GM12878 (cell line): ENCODE measurements at regions not wholly inside any gene's neighbourhood (a gene's known extent, or its start where the extent isn't known, plus 50 kb on each side); places are given as distances from the start of the nearest gene placed in this dataset.

Source experiments
- ATAC-seq: fragments of 200-7000 bp; cut with Tn5 transposase; 3 replicates; pipeline ENCODE4 v1.9.1; 2020; ENCODE audit warnings: mild to moderate bottlenecking, moderate library complexity
- BruUV-seq: library from RNA; stranded (reverse); fragments of 400-500 nt; replicated peaks from 2 replicates; lab custom pipeline; 2021; lab: Mats Ljungman, UMichigan
- CTCF ChIA-PET: fragments of 300-600 bp; sonication (Branson Sonifier 250); formaldehyde crosslinking; extraction: SDS; loops from one replicate; lab custom pipeline; 2021; ENCODE audit warnings: inconsistent platforms; lab: Yijun Ruan, JAX
- POLR2A ChIA-PET: fragments of 350-600 bp; formaldehyde crosslinking; extraction: SDS; loops from one replicate; lab custom pipeline; 2021; ENCODE audit warnings: inconsistent platforms; lab: Charles Lee
- RAD21 ChIA-PET: fragments of 300-600 bp; sonication (Branson Sonifier 250); formaldehyde crosslinking; loops from one replicate; lab custom pipeline; 2023; ENCODE audit warnings: antibody characterized with exemption; ENCODE audit not compliant: unreplicated experiment; lab: Charles Lee
- SMC1A ChIA-PET: fragments of 300-600 bp; sonication (Branson Sonifier 250); formaldehyde crosslinking; loops from one replicate; lab custom pipeline; 2023; ENCODE audit not compliant: unreplicated experiment, uncharacterized antibody; lab: Charles Lee
- DNase-seq: peaks from one replicate; pipeline ENCODE4 v3.0.0-alpha.2; 2011; ENCODE audit warnings: low read depth, low spot score
- FAIRE-seq: peaks from 3 replicates; lab custom pipeline; 2011; peaks lifted over from hg19 to GRCh38; lab: Jason Lieb, UNC
- H2AFZ ChIP-seq: 2 replicates; pipeline ENCODE4 v1.6.0; 2011; ENCODE audit warnings: low read depth, low read length, control low read depth; ENCODE audit not compliant: control insufficient read depth
- H3K27ac ChIP-seq: 2 replicates; pipeline ENCODE4 v1.5.1; 2011; ENCODE audit warnings: control low read depth; ENCODE audit not compliant: control insufficient read depth, insufficient read depth
- H3K27me3 ChIP-seq, 2 experiments: replicated peaks in 1 of 2; 2 replicates each; pipeline versions ENCODE4 v1.6.0 to v1.6.1; 2011; ENCODE audit warnings: low read length in 1 of 2; ENCODE audit not compliant: control insufficient read depth in 2 of 2, insufficient read depth in 2 of 2
- H3K36me3 ChIP-seq, 2 experiments: 2 replicates each; pipeline ENCODE4 v1.5.1; 2011; ENCODE audit warnings: low read length in 1 of 2; ENCODE audit not compliant: control insufficient read depth in 2 of 2, insufficient read depth in 2 of 2
- H3K4me1 ChIP-seq: 2 replicates; pipeline ENCODE4 v1.6.1; 2011; ENCODE audit warnings: mild to moderate bottlenecking, low read length, moderate library complexity, mixed read lengths; ENCODE audit not compliant: control insufficient read depth, insufficient read depth
- H3K4me2 ChIP-seq: 2 replicates; pipeline ENCODE4 v1.6.0; 2011; ENCODE audit warnings: control low read depth; ENCODE audit not compliant: control insufficient read depth, insufficient read depth
- H3K4me3 ChIP-seq: fragments of 200-600 bp; sonication (generic); 2 replicates; pipeline ENCODE4 v1.5.1; 2016
- H3K79me2 ChIP-seq: 2 replicates; pipeline ENCODE4 v1.6.0; 2011; ENCODE audit warnings: low read length; ENCODE audit not compliant: control insufficient read depth, insufficient read depth
- H3K9ac ChIP-seq: 2 replicates; pipeline ENCODE4 v1.8.0; 2011; ENCODE audit warnings: low read length, control low read depth, mixed read lengths; ENCODE audit not compliant: control insufficient read depth, insufficient read depth
- H3K9me3 ChIP-seq: replicated peaks from 3 replicates; pipeline ENCODE4 v1.5.1; 2011; ENCODE audit warnings: mild to moderate bottlenecking, low read length; ENCODE audit not compliant: control insufficient read depth, insufficient read depth
- H4K20me1 ChIP-seq: 2 replicates; pipeline ENCODE4 v1.6.0; 2011; ENCODE audit not compliant: control insufficient read depth, insufficient read depth
- BACH1 ChIP-seq: fragments of 450-650 bp; IDR thresholded peaks from 2 replicates; pipeline ENCODE4 v1.6.1; 2017; ENCODE audit warnings: mild to moderate bottlenecking, borderline replicate concordance
- BCL11A ChIP-seq: IDR thresholded peaks from 2 replicates; pipeline ENCODE4 v1.6.1; 2011; ENCODE audit warnings: low read depth, low read length
- BHLHE40 ChIP-seq, 2 experiments: fragments of 450-650 bp in 1 of 2; IDR thresholded peaks; 2 replicates each; pipeline ENCODE4 v1.6.1; 2011 to 2017; ENCODE audit warnings: low read depth in 2 of 2, borderline replicate concordance in 1 of 2, improper control_type of control experiment in 1 of 2, low read length in 1 of 2, mild to moderate bottlenecking in 1 of 2
- HDGF ChIP-seq: fragments of 450-650 bp; IDR thresholded peaks from 2 replicates; pipeline ENCODE4 v1.6.1; 2016; ENCODE audit warnings: antibody characterized with exemption
- IRF4 ChIP-seq: IDR thresholded peaks from 2 replicates; pipeline ENCODE4 v1.6.1; 2011; ENCODE audit warnings: low read depth, low read length
- RAD21 ChIP-seq: IDR thresholded peaks from 2 replicates; pipeline ENCODE4 v1.6.1; 2011; ENCODE audit warnings: mild to moderate bottlenecking, low read depth, low read length, moderate library complexity; ENCODE audit not compliant: insufficient read depth
- SMC3 ChIP-seq: IDR thresholded peaks from 2 replicates; pipeline ENCODE4 v1.6.1; 2011; ENCODE audit warnings: low read length, improper control_type of control experiment, borderline replicate concordance
- SPI1 ChIP-seq: IDR thresholded peaks from 2 replicates; pipeline ENCODE4 v1.6.1; 2011; ENCODE audit warnings: low read depth, mild to moderate bottlenecking, low read length, moderate library complexity, borderline replicate concordance; ENCODE audit not compliant: insufficient read depth
- TCF12 ChIP-seq: IDR thresholded peaks from 2 replicates; pipeline ENCODE4 v1.6.1; 2011; ENCODE audit warnings: low read depth, mild to moderate bottlenecking, low read length
- YY1 ChIP-seq: IDR thresholded peaks from 2 replicates; pipeline ENCODE4 v1.6.1; 2011; ENCODE audit warnings: low read depth, mild to moderate bottlenecking, low read length
- ZNF24 ChIP-seq: fragments of 450-650 bp; IDR thresholded peaks from 2 replicates; pipeline ENCODE4 v1.6.1; 2017; ENCODE audit warnings: antibody characterized with exemption, mild to moderate bottlenecking
- WGBS: methylation state at CpG from one replicate; pipeline ENCODE4 v1.1.6; 2016; ENCODE audit warnings: low lambda C conversion rate; ENCODE audit not compliant: insufficient replicate concordance, insufficient coverage; ENCODE audit errors: missing lambda C conversion rate; 5-methylcytosine and 5-hydroxymethylcytosine counted together
- in situ Hi-C: fragments of 300-500 bp; cut with MboI; formaldehyde crosslinking; loops from 9 replicates; pipeline ENCODE4 v1.14.3; 2018; ENCODE audit warnings: mixed read lengths
- intact Hi-C: fragments of 100-400 bp; cut with micrococcal nuclease; formaldehyde crosslinking; loops from one replicate; pipeline ENCODE4 v1.14.2; 2022; ENCODE audit not compliant: unreplicated experiment
- TF ChIP-seq, protein P1 (sequence below): fragments of 450-650 bp; IDR thresholded peaks from 2 replicates; pipeline ENCODE4 v1.6.1; 2017; ENCODE audit warnings: antibody characterized with exemption, mild to moderate bottlenecking, moderate library complexity
- TF ChIP-seq, protein P2 (sequence below): fragments of 450-650 bp; IDR thresholded peaks from 2 replicates; pipeline ENCODE4 v1.6.1; 2017; ENCODE audit warnings: mild to moderate bottlenecking
- TF ChIP-seq, protein P3 (sequence below), 3 experiments: IDR thresholded peaks in 2 of 3; conservative IDR thresholded peaks in 1 of 3; 2 replicates each; pipeline ENCODE4 v1.5.1; 2011; ENCODE audit warnings: low read depth in 3 of 3, low read length in 3 of 3, mild to moderate bottlenecking in 3 of 3, control low read depth in 2 of 3, moderate library complexity in 2 of 3, inconsistent platforms in 1 of 3, mixed read lengths in 1 of 3; ENCODE audit not compliant: control insufficient read depth in 2 of 3, insufficient read depth in 1 of 3; ENCODE audit errors: extremely low read depth in 1 of 3
- TF ChIP-seq, protein P4 (sequence below): fragments of 450-650 bp; IDR thresholded peaks from 2 replicates; pipeline ENCODE4 v1.6.1; 2017; ENCODE audit warnings: low read depth, mild to moderate bottlenecking, moderate library complexity

DNA sequence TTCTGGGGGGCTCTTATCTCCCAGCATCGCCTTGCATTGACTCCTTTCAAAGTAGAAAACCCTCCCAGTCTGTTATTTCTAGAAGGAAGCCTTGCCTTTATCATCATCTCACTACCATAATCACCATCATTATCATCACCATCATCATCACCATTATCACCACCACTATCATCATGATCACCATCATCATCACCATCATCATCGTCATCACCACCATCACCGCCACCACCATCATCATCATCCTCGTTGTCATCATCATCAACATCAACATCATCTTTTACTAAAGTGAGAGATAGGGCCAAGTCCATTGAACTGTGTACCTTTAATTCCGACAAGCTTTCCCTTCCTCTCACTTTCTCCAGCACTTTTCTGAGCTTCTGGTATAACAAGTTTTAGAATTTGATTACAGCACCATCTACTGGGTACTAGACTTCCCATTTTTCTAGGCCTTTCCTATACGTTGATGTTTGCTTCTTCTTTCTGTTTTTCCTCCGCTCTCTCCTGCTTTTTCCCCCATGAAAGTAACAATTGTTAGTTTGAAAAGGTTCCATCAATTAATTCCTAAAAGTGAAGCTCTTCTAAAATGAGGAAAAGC, 226.4 kb downstream of the BUB3 start:
- in situ Hi-C loops = no loop called here
- Histone ChIP-seq H3K36me3 (no peaks in the 10 kb centered on the region), H2AFZ (no peak overlapping the region), H3K79me2 (no peaks in the 10 kb centered on the region), H3K27me3 (no peaks in the 10 kb centered on the region)
- WGBS = 77% methylated on average over 7 of the region's 7 CpGs
- ChIA-PET RAD21 (interaction anchor here (0.7 to 1.4 kb wide), 10 partner anchors 21 to 335 kb away, joined by 3 to 7 read pairs (median 4); partner anchors contain the start of gene BUB3), POLR2A (interaction anchor here (0.5 kb wide), 1 partner anchor 11 kb away, joined by 3 read pairs; no protein-coding TSS in a partner anchor)
- no TSS peak for BruUV-seq
- FAIRE-seq (peak; percentile 49), DNase-seq (no peak)
- intact Hi-C loops = loop anchor here (1.0 to 5.0 kb wide), 2 partner anchors 155 to 338 kb away; no protein-coding TSS in a partner anchor
- TF ChIP-seq BHLHE40 (IDR thresholded peaks at IDR 0.05; ENCODE audit: borderline replicate concordance in 1 of 2, low read depth in 2 of 2, low read length in 1 of 2) (no peak), SPI1 (peak; percentile 34; the same call in 1 of the 2 replicates), TCF12 (no peak), BCL11A (no peak), ZNF24 (no peak), SMC3 (peak; percentile 59; the same call in 1 of the 2 replicates), YY1 (no peak), HDGF (no peak), BACH1 (no peak), RAD21 (peak; percentile 69), IRF4 (no peak)
- TF ChIP-seq, protein P1, sequence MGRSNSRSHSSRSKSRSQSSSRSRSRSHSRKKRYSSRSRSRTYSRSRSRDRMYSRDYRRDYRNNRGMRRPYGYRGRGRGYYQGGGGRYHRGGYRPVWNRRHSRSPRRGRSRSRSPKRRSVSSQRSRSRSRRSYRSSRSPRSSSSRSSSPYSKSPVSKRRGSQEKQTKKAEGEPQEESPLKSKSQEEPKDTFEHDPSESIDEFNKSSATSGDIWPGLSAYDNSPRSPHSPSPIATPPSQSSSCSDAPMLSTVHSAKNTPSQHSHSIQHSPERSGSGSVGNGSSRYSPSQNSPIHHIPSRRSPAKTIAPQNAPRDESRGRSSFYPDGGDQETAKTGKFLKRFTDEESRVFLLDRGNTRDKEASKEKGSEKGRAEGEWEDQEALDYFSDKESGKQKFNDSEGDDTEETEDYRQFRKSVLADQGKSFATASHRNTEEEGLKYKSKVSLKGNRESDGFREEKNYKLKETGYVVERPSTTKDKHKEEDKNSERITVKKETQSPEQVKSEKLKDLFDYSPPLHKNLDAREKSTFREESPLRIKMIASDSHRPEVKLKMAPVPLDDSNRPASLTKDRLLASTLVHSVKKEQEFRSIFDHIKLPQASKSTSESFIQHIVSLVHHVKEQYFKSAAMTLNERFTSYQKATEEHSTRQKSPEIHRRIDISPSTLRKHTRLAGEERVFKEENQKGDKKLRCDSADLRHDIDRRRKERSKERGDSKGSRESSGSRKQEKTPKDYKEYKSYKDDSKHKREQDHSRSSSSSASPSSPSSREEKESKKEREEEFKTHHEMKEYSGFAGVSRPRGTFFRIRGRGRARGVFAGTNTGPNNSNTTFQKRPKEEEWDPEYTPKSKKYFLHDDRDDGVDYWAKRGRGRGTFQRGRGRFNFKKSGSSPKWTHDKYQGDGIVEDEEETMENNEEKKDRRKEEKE = no peak
- TF ChIP-seq, protein P2, sequence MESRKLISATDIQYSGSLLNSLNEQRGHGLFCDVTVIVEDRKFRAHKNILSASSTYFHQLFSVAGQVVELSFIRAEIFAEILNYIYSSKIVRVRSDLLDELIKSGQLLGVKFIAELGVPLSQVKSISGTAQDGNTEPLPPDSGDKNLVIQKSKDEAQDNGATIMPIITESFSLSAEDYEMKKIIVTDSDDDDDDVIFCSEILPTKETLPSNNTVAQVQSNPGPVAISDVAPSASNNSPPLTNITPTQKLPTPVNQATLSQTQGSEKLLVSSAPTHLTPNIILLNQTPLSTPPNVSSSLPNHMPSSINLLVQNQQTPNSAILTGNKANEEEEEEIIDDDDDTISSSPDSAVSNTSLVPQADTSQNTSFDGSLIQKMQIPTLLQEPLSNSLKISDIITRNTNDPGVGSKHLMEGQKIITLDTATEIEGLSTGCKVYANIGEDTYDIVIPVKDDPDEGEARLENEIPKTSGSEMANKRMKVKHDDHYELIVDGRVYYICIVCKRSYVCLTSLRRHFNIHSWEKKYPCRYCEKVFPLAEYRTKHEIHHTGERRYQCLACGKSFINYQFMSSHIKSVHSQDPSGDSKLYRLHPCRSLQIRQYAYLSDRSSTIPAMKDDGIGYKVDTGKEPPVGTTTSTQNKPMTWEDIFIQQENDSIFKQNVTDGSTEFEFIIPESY = no peak
- TF ChIP-seq, protein P3, sequence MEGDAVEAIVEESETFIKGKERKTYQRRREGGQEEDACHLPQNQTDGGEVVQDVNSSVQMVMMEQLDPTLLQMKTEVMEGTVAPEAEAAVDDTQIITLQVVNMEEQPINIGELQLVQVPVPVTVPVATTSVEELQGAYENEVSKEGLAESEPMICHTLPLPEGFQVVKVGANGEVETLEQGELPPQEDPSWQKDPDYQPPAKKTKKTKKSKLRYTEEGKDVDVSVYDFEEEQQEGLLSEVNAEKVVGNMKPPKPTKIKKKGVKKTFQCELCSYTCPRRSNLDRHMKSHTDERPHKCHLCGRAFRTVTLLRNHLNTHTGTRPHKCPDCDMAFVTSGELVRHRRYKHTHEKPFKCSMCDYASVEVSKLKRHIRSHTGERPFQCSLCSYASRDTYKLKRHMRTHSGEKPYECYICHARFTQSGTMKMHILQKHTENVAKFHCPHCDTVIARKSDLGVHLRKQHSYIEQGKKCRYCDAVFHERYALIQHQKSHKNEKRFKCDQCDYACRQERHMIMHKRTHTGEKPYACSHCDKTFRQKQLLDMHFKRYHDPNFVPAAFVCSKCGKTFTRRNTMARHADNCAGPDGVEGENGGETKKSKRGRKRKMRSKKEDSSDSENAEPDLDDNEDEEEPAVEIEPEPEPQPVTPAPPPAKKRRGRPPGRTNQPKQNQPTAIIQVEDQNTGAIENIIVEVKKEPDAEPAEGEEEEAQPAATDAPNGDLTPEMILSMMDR (IDR thresholded peaks at IDR 0.05 in 2 of 3, conservative IDR thresholded peaks at IDR 0.05 in 1 of 3; ENCODE audit: control insufficient read depth in 2 of 3, extremely low read depth in 1 of 3, insufficient read depth in 1 of 3, low read depth in 3 of 3, low read length in 3 of 3) = peak; percentile 32 to 48 (median 39); a peak in 5 of 6 replicates
- TF ChIP-seq, protein P4, sequence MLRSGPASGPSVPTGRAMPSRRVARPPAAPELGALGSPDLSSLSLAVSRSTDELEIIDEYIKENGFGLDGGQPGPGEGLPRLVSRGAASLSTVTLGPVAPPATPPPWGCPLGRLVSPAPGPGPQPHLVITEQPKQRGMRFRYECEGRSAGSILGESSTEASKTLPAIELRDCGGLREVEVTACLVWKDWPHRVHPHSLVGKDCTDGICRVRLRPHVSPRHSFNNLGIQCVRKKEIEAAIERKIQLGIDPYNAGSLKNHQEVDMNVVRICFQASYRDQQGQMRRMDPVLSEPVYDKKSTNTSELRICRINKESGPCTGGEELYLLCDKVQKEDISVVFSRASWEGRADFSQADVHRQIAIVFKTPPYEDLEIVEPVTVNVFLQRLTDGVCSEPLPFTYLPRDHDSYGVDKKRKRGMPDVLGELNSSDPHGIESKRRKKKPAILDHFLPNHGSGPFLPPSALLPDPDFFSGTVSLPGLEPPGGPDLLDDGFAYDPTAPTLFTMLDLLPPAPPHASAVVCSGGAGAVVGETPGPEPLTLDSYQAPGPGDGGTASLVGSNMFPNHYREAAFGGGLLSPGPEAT = no peak
- TF ChIP-seq, all 136 proteins: peak for 4
- Histone ChIP-seq H3K9me3 (peaks cover 16% of the 10 kb centered on the region), H3K27ac (no peak overlapping the region), H3K4me3 (no peak overlapping the region), H3K4me2 (no peak overlapping the region), H3K4me1 (no peaks in the 10 kb centered on the region), H3K9ac (no peak overlapping the region), H4K20me1 (no peaks in the 10 kb centered on the region)
- ATAC-seq = peak; percentile 50; the same call in 1 of the 3 replicates
- ChIA-PET CTCF (interaction anchor here (0.6 to 3.1 kb wide), 28 partner anchors 9 to 359 kb away, joined by 3 to 13 read pairs (median 4); no protein-coding TSS in a partner anchor), SMC1A (interaction anchor here (0.6 to 2.3 kb wide), 16 partner anchors 11 to 358 kb away, joined by 3 to 9 read pairs (median 3); no protein-coding TSS in a partner anchor)
